ENCODE measurements at regions not wholly inside any gene's neighbourhood (a gene's known extent, or its start where the extent isn't known, plus 50 kb on each side); places are given as distances from the start of the nearest gene placed in this dataset.

DNA sequence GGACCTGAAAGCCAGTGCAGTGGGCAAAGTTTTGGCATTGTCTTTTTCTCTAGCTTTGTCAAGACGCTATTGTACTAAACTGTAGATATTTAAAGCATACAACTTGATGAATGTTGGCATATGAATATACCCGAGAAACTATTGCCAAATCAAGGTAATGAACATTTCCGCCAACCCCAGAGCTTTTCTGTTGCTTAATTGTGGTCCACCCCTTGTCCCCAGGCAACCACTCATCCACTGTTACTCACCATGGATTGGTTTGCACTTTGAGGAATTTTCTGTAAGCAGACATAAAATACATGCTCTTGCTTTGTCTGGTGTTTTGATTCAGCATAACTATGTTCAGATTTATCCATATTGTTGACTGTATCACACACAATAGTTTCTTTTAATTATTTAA, 688.4 kb downstream of the ADCYAP1 start:
- TF ChIP-seq, protein P1, sequence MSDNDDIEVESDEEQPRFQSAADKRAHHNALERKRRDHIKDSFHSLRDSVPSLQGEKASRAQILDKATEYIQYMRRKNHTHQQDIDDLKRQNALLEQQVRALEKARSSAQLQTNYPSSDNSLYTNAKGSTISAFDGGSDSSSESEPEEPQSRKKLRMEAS (IDR thresholded peaks at IDR 0.05; ENCODE audit: low read depth) = no peak
- TF ChIP-seq, protein P2, sequence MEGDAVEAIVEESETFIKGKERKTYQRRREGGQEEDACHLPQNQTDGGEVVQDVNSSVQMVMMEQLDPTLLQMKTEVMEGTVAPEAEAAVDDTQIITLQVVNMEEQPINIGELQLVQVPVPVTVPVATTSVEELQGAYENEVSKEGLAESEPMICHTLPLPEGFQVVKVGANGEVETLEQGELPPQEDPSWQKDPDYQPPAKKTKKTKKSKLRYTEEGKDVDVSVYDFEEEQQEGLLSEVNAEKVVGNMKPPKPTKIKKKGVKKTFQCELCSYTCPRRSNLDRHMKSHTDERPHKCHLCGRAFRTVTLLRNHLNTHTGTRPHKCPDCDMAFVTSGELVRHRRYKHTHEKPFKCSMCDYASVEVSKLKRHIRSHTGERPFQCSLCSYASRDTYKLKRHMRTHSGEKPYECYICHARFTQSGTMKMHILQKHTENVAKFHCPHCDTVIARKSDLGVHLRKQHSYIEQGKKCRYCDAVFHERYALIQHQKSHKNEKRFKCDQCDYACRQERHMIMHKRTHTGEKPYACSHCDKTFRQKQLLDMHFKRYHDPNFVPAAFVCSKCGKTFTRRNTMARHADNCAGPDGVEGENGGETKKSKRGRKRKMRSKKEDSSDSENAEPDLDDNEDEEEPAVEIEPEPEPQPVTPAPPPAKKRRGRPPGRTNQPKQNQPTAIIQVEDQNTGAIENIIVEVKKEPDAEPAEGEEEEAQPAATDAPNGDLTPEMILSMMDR (IDR thresholded peaks at IDR 0.05) = no peak
- no peak for TF ChIP-seq CHD2 (IDR thresholded peaks at IDR 0.05; ENCODE audit: low read length, partially characterized antibody)
- TF ChIP-seq TAF1 (IDR thresholded peaks at IDR 0.05; ENCODE audit: borderline replicate concordance, low read depth, low read length) = no peak
- TF ChIP-seq YY1 (IDR thresholded peaks at IDR 0.05; ENCODE audit: low read depth) = no peak
- TF ChIP-seq, protein P3, sequence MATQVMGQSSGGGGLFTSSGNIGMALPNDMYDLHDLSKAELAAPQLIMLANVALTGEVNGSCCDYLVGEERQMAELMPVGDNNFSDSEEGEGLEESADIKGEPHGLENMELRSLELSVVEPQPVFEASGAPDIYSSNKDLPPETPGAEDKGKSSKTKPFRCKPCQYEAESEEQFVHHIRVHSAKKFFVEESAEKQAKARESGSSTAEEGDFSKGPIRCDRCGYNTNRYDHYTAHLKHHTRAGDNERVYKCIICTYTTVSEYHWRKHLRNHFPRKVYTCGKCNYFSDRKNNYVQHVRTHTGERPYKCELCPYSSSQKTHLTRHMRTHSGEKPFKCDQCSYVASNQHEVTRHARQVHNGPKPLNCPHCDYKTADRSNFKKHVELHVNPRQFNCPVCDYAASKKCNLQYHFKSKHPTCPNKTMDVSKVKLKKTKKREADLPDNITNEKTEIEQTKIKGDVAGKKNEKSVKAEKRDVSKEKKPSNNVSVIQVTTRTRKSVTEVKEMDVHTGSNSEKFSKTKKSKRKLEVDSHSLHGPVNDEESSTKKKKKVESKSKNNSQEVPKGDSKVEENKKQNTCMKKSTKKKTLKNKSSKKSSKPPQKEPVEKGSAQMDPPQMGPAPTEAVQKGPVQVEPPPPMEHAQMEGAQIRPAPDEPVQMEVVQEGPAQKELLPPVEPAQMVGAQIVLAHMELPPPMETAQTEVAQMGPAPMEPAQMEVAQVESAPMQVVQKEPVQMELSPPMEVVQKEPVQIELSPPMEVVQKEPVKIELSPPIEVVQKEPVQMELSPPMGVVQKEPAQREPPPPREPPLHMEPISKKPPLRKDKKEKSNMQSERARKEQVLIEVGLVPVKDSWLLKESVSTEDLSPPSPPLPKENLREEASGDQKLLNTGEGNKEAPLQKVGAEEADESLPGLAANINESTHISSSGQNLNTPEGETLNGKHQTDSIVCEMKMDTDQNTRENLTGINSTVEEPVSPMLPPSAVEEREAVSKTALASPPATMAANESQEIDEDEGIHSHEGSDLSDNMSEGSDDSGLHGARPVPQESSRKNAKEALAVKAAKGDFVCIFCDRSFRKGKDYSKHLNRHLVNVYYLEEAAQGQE (IDR thresholded peaks at IDR 0.05; ENCODE audit: low read depth, low read length) = no peak
- TF ChIP-seq SIN3A (IDR thresholded peaks at IDR 0.05; ENCODE audit: borderline replicate concordance, low read depth, low read length) = no peak
- TF ChIP-seq MXI1 (IDR thresholded peaks at IDR 0.05; ENCODE audit: low read depth, low read length) = no peak
- no peak for TF ChIP-seq TEAD4 (IDR thresholded peaks at IDR 0.05; ENCODE audit: borderline replicate concordance, insufficient read depth)
- no peak for TF ChIP-seq POLR2AphosphoS5 (IDR thresholded peaks at IDR 0.05; ENCODE audit: low read depth, low read length)
- TF ChIP-seq EZH2phosphoT487 (IDR thresholded peaks at IDR 0.05; ENCODE audit: borderline replicate concordance, low read depth) = no peak
- TF ChIP-seq, protein P4, sequence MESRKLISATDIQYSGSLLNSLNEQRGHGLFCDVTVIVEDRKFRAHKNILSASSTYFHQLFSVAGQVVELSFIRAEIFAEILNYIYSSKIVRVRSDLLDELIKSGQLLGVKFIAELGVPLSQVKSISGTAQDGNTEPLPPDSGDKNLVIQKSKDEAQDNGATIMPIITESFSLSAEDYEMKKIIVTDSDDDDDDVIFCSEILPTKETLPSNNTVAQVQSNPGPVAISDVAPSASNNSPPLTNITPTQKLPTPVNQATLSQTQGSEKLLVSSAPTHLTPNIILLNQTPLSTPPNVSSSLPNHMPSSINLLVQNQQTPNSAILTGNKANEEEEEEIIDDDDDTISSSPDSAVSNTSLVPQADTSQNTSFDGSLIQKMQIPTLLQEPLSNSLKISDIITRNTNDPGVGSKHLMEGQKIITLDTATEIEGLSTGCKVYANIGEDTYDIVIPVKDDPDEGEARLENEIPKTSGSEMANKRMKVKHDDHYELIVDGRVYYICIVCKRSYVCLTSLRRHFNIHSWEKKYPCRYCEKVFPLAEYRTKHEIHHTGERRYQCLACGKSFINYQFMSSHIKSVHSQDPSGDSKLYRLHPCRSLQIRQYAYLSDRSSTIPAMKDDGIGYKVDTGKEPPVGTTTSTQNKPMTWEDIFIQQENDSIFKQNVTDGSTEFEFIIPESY (IDR thresholded peaks at IDR 0.05; ENCODE audit: borderline replicate concordance, low read depth) = no peak

Data from SK-N-SH (cell line).